GM04503 (cell line): ENCODE measurements at regions not wholly inside any gene's neighbourhood (a gene's known extent, or its start where the extent isn't known, plus 50 kb on each side); places are given as distances from the start of the nearest gene placed in this dataset.

Experiments
- DNase-seq: peaks from one replicate; pipeline ENCODE4 v3.0.0-alpha.2; 2012; ENCODE audit warnings: low read depth

DNA sequence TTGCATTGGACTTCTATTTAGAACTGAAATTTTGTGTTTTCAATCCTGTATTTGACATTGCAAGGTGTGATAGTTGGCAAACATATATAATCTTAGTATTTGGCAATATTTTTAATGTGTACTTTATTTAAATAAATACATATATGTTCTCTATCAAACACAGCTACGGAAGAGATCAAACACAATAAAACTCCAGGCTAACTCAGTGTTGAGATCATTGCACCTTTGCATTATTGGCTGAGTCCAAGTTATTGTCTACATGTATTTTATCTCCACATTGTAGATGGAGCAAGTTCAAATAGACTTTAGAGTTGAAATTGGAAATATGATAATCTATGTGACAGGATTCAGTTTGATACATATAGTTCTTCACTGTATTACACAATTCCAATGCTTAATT is 176.7 kb downstream of the ST6GAL2 start:
- DNase-seq: no peak

DNA sequence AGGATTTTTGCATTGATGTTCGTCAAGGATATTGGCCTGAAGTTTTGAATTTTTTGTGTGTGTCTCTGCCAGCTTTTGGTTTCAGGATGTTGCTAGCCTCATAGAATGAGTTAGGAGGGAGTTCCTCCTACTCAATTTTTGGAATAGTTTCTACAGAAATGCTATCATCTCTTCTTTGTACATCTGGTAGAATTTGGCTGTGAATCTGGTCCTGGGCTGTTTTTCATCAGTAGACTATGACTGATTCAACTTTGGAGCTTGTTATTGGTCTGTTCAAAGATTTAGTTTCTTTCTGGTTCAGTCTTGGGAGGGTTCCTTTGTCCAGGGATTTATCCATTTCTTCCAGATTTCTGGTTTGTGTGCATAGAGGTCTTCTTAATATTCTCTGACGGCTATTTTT is 166.7 kb downstream of the ST6GAL2 start:
- no peak for DNase-seq

DNA sequence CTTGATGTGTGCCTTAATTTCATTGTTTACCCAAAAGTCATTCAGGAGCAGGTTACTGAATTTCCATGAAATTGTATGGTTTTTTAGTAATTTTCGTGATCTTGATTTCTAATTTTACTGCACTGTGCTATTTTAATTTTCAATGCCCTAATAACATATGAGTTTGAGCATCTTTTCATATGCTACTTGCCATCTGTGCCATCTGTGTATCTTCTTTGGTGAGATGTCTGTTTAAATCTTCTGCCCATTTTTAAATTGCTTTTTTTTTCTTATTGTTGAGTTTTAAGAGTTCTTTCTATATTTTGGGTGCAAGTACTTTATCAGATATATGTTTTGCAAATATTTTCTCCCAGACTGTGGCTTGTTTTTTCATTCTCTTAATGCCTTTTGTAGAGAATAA is 165.9 kb downstream of the ST6GAL2 start:
- no peak for DNase-seq

DNA sequence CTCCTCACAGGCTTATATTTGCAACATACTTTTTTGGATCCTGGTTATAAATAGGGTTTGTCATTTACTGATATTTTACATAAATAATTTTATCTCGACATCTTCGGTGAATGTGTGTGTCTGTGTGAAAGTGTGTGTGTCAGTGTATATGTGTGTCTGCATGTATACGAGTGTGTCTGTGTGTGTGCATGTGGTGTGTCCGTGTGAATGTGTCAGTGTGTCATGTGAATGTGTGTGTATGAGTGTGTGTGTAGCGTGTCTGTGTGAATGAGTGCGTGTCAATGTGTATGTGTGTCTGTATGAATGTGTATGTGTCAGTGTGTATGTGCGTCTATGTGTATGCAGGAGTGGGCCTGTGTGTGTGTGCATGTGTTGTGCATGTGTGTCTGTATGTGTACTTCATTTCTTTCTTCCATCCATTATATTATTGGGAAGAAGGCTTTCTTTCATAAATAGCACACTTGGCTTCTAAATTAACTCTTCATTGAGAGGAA is 161.6 kb downstream of the ST6GAL2 start:
- no peak for DNase-seq

DNA sequence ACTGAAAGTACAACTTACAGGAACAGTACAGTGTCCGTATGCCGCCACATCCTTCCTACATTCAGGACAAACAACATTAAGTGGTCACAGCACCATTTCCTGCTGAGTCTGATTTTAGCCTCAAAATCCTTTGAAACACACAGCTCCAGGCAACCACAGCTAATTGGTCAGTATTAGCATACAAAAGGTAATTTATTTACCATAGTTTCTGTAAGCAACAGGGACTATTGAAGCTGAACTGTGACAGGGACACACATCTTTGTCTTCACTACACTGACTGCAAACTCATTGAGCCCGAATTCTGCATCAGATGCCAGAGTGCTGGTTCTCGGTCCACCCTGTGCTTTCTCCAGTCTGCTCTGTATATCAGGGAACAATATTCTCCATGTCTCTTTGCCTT is 151.8 kb downstream of the ST6GAL2 start:
- DNase-seq: no peak

DNA sequence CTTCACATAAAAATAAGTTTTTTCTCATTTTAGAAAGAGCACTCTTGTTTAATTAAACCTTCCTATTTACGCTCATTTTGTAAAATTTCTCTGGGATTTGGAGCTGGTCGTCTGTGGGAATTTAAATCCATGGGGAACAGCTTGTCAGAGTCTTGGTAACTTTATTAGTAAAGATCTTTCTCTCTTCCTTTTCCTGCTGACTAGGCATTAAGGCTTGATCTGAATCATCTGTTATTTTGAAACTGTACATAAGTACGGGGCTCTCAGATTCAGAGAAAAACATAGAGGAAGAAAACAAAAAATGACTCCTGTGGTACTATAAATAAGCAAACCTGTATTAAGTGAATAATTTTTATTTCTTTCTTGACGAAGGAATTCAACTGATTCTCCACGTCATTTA is 150.2 kb downstream of the ST6GAL2 start:
- DNase-seq: no peak

DNA sequence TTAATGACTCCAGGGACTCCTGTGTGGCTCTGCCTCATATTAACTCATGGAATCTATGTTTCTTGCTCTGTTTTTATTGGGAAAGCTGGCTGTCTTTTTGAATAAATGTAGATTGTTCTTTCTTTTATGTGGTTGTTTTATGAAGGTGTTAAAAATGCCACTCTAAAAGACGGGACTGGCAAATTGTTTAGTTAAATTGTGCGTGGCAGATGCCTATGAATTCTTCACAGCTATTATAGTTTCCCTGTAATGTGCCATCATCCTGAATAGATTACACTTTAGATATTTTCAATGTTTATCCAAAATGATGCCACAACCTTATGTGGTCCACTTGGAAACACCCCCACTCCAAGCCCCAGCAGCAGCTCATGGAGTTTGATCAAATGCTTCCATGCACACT is 149.7 kb downstream of the ST6GAL2 start:
- DNase-seq: no peak

DNA sequence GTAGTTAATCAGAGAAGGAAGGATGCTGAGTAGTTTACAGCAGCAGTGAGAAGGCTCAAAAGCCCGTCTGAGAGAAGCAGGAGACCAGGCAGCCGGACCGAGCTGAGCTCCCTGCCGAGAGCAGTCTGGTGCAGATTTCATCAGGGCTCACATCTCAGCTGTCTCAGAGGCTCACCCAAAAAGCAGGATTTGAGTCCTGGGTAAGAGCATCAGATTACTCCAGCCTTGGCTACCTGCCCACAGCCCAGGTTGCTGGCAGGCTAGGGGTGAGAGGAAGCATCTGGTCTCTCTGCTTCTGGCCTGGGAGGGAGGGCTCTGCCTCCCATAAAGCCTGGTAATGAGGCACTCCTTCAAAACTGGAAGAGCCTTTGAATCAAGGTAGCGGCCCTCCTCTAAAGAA is 140.5 kb downstream of the ST6GAL2 start:
- no peak for DNase-seq

DNA sequence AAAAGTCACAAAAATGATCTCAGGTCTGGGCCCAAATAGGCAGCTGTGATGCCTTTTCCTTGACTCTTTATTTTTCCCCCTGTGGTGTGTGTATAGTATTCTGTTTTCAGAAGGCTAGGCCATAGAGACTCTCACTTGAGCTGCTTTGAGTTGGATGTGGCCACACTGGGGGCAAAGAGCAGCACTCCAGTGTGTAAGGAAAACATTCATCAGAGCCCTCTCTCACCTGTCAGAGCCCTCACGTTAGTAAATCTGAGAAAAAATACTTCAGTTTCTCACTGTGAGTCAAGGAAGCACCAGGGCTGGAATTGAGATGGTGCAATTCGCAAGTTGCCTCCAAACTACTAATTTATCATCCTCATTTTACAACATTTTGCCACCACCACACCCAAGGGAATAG is 136.1 kb downstream of the ST6GAL2 start:
- DNase-seq: no peak
